ENCODE measurements at regions not wholly inside any gene's neighbourhood (a gene's known extent, or its start where the extent isn't known, plus 50 kb on each side); places are given as distances from the start of the nearest gene placed in this dataset.

DNA sequence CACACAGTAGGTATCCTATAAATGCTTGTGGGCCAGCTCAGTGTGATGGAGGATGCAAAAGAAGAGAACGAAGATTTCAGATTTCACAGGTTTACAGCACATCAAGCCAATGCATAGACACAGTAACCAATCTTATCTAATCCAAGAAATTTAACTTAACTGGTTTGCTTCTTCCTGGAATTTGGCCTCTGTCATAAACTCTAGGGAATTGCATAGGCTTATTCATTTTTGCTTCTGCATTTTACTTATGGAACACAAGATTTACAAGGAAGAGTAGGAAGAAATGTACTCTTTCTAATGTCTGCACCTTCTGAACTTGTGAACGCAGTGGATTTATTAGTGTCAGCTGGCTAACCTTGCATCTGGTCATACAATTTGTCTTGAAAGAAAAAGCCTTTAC lies 389.4 kb upstream of the NPVF start:
- Histone ChIP-seq H3K4me3 (no peak overlapping the region), H3K4me2 (no peak overlapping the region), H3K27ac (no peak overlapping the region), H3K4me1 (no peaks in the 10 kb centered on the region), H3K9me3 (no peaks in the 10 kb centered on the region; the same call in 2 of the 3 replicates)
- DNase-seq (ENCODE audit: low read depth in 1 of 2, low spot score in 1 of 2) (no peak), ATAC-seq (no peak), FAIRE-seq (no peak)
- CTCF ChIA-PET: interaction anchor here (1.9 kb wide), 1 partner anchor 49 kb away, joined by 4 read pairs; no protein-coding TSS in a partner anchor
- POLR2A ChIA-PET: no interaction called here
- TF ChIP-seq JUN (IDR thresholded peaks at IDR 0.05): no peak
- no peak for TF ChIP-seq MYC (IDR thresholded peaks at IDR 0.05; ENCODE audit: borderline replicate concordance, low read length)
- TF ChIP-seq, protein P1, sequence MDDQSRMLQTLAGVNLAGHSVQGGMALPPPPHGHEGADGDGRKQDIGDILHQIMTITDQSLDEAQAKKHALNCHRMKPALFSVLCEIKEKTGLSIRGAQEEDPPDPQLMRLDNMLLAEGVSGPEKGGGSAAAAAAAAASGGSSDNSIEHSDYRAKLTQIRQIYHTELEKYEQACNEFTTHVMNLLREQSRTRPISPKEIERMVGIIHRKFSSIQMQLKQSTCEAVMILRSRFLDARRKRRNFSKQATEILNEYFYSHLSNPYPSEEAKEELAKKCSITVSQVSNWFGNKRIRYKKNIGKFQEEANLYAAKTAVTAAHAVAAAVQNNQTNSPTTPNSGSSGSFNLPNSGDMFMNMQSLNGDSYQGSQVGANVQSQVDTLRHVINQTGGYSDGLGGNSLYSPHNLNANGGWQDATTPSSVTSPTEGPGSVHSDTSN (IDR thresholded peaks at IDR 0.05): no peak
- no peak for TF ChIP-seq TFCP2L1 (CRISPR knock-in tag; IDR thresholded peaks at IDR 0.05)
- TF ChIP-seq, protein P2, sequence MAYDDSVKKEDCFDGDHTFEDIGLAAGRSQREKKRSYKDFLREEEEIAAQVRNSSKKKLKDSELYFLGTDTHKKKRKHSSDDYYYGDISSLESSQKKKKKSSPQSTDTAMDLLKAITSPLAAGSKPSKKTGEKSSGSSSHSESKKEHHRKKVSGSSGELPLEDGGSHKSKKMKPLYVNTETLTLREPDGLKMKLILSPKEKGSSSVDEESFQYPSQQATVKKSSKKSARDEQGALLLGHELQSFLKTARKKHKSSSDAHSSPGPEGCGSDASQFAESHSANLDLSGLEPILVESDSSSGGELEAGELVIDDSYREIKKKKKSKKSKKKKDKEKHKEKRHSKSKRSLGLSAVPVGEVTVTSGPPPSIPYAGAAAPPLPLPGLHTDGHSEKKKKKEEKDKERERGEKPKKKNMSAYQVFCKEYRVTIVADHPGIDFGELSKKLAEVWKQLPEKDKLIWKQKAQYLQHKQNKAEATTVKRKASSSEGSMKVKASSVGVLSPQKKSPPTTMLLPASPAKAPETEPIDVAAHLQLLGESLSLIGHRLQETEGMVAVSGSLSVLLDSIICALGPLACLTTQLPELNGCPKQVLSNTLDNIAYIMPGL (CRISPR knock-in tag; IDR thresholded peaks at IDR 0.05; ENCODE audit: borderline replicate concordance): no peak
- no peak for TF ChIP-seq RCOR1 (IDR thresholded peaks at IDR 0.05; ENCODE audit: low read depth, low read length)
- no peak for TF ChIP-seq PHF8 (IDR thresholded peaks at IDR 0.05; ENCODE audit: borderline replicate concordance, low read depth)
- no peak for TF ChIP-seq POLR2A (IDR thresholded peaks at IDR 0.05; ENCODE audit: low read length)
- no peak for TF ChIP-seq NFE2L2 (conservative IDR thresholded peaks at IDR 0.05; ENCODE audit: low read length)
- 18% methylated on average over 2 of the region's 2 CpGs for WGBS (ENCODE audit: missing lambda C conversion rate)

DNA sequence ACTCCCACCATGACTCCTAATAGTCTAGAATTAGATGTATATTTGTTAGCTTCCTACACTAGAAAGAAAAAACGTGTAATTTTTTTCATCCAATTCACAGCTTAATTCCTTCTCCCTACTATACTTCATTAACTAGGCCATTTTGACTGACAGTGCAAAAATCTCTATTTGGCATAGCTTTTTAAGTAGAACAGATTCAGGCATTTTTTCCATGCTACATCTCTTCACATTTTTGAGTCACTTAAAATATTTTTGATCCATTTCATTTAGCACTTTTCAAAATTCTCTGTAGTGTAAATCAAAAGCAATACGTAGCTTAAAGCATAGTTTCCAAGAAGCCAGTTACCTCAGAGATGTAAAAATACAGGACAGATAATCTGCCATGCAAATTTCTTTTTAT lies 391.1 kb upstream of the NPVF start:
- Histone ChIP-seq H3K27ac (no peak overlapping the region), H3K9me3 (no peaks in the 10 kb centered on the region), H3K4me1 (no peaks in the 10 kb centered on the region), H3K4me3 (no peak overlapping the region), H3K4me2 (no peak overlapping the region)
- WGBS (ENCODE audit: missing lambda C conversion rate): 3% methylated on average over 2 of the region's 2 CpGs
- ATAC-seq (no peak), DNase-seq (ENCODE audit: low read depth in 1 of 2, low spot score in 1 of 2) (no peak), FAIRE-seq (no peak)
- POLR2A ChIA-PET: no interaction called here
- no peak for TF ChIP-seq JUNB (IDR thresholded peaks at IDR 0.05)
- CTCF ChIA-PET: interaction anchor here (1.5 to 1.9 kb wide), 2 partner anchors 50 to 243 kb away, joined by 3 to 4 read pairs; no protein-coding TSS in a partner anchor

DNA sequence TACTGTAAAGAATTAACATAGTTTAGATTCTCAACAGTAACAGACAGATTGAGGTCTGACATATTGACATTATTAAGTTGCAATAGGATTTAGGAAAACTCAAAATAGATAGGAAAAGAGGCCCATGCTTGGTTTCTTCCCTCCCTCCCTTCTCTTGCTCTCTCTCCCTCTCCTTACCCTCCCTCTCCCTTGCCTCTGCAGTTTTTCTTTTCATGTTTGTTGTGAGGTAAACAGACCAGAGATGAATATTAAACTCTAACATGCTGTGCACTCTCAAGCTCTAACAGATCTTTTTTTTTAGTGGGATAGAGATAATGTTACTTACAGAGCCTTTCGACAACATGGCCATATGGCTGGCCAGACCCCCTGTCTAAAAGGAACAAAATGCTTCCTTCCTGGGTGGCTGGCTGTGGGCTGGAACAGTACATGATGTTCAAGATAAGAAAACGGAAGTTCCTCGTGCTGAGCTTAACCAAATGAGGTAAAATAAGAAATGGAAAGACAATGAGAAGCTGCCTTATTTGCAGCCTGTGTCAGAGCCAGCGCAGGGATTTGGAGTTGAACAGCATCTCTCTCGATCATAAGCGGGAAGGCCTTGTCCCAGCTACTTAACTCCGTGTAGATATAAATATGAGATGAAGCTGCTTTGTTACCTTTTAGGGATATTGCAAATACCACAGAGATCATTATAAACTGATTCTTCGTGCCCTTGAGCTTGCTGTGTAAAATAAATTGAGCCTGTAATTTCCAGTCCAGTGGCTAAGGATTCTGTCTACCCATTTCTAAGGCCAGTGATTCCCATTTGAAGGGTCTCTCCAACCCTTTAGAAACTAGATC lies 391.9 kb upstream of the NPVF start:
- Histone ChIP-seq H3K4me2 (no peak overlapping the region), H3K9me3 (no peaks in the 10 kb centered on the region), H3K4me1 (no peaks in the 10 kb centered on the region), H3K4me3 (no peak overlapping the region), H3K27ac (no peak overlapping the region)
- ChIA-PET CTCF (interaction anchor here (1.5 kb wide), 1 partner anchor 242 kb away, joined by 3 read pairs; no protein-coding TSS in a partner anchor), POLR2A (no interaction called here)
- ATAC-seq: no peak
- 37% methylated on average over 8 of the region's 8 CpGs for WGBS (ENCODE audit: missing lambda C conversion rate)
- no peak for FAIRE-seq
- no peak for DNase-seq (ENCODE audit: low read depth in 1 of 2, low spot score in 1 of 2)
- TF ChIP-seq, protein P3, sequence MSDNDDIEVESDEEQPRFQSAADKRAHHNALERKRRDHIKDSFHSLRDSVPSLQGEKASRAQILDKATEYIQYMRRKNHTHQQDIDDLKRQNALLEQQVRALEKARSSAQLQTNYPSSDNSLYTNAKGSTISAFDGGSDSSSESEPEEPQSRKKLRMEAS (IDR thresholded peaks at IDR 0.05): no peak
- TF ChIP-seq CHD4 (IDR thresholded peaks at IDR 0.05; ENCODE audit: borderline replicate concordance): no peak
- TF ChIP-seq POLR2A (IDR thresholded peaks at IDR 0.05; ENCODE audit: low read length): no peak
- TF ChIP-seq FOSL2 (IDR thresholded peaks at IDR 0.05): no peak
- no peak for TF ChIP-seq FOSL2 (CRISPR knock-in tag; IDR thresholded peaks at IDR 0.05)
- TF ChIP-seq MAFK (IDR thresholded peaks at IDR 0.05; ENCODE audit: partially characterized antibody): no peak
- no peak for TF ChIP-seq NR3C1 (IDR thresholded peaks at IDR 0.05)
- TF ChIP-seq BCL3 (IDR thresholded peaks at IDR 0.05): no peak

All from A549 (cell line).